ENCODE measurements at regions not wholly inside any gene's neighbourhood (a gene's known extent, or its start where the extent isn't known, plus 50 kb on each side); places are given as distances from the start of the nearest gene placed in this dataset.

DNA sequence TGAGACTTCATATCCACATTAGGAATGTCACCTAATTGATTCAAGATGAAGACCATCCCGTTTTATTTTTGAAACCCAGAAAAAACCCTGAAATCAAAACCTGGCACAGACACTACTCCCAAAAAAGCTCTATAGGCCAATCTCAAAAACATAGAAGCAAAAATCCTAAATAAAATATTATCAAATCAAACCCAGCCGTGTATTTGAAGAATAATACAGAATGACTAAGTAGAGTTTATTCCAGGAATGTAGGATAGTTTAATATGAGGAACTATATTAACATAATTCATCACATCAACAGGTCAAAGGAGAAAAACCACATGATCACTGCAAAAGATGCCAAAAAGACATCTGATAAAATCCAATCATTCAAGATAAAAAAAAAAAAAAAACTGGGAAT is 167.1 kb downstream of the ACTL7B start:
- TF ChIP-seq, protein P1, sequence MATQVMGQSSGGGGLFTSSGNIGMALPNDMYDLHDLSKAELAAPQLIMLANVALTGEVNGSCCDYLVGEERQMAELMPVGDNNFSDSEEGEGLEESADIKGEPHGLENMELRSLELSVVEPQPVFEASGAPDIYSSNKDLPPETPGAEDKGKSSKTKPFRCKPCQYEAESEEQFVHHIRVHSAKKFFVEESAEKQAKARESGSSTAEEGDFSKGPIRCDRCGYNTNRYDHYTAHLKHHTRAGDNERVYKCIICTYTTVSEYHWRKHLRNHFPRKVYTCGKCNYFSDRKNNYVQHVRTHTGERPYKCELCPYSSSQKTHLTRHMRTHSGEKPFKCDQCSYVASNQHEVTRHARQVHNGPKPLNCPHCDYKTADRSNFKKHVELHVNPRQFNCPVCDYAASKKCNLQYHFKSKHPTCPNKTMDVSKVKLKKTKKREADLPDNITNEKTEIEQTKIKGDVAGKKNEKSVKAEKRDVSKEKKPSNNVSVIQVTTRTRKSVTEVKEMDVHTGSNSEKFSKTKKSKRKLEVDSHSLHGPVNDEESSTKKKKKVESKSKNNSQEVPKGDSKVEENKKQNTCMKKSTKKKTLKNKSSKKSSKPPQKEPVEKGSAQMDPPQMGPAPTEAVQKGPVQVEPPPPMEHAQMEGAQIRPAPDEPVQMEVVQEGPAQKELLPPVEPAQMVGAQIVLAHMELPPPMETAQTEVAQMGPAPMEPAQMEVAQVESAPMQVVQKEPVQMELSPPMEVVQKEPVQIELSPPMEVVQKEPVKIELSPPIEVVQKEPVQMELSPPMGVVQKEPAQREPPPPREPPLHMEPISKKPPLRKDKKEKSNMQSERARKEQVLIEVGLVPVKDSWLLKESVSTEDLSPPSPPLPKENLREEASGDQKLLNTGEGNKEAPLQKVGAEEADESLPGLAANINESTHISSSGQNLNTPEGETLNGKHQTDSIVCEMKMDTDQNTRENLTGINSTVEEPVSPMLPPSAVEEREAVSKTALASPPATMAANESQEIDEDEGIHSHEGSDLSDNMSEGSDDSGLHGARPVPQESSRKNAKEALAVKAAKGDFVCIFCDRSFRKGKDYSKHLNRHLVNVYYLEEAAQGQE (IDR thresholded peaks at IDR 0.05): no peak
- TF ChIP-seq, protein P2, sequence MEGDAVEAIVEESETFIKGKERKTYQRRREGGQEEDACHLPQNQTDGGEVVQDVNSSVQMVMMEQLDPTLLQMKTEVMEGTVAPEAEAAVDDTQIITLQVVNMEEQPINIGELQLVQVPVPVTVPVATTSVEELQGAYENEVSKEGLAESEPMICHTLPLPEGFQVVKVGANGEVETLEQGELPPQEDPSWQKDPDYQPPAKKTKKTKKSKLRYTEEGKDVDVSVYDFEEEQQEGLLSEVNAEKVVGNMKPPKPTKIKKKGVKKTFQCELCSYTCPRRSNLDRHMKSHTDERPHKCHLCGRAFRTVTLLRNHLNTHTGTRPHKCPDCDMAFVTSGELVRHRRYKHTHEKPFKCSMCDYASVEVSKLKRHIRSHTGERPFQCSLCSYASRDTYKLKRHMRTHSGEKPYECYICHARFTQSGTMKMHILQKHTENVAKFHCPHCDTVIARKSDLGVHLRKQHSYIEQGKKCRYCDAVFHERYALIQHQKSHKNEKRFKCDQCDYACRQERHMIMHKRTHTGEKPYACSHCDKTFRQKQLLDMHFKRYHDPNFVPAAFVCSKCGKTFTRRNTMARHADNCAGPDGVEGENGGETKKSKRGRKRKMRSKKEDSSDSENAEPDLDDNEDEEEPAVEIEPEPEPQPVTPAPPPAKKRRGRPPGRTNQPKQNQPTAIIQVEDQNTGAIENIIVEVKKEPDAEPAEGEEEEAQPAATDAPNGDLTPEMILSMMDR (IDR thresholded peaks at IDR 0.05; ENCODE audit: low read depth, low read length, missing input control): no peak
- TF ChIP-seq SP1 (IDR thresholded peaks at IDR 0.05): no peak
